Astrocyte (in vitro differentiated cells and primary cell): ENCODE measurements at regions not wholly inside any gene's neighbourhood (a gene's known extent, or its start where the extent isn't known, plus 50 kb on each side); places are given as distances from the start of the nearest gene placed in this dataset.

Experiments used
- DNase-seq: peaks from one replicate; pipeline ENCODE4 v3.0.0-alpha.2; 2010; ENCODE audit warnings: low read depth
- FAIRE-seq: peaks from 2 replicates; lab custom pipeline; 2011; peaks lifted over from hg19 to GRCh38; lab: Jason Lieb, UNC
- H2AFZ ChIP-seq: 2 replicates; pipeline ENCODE4 v1.6.0; 2012; ENCODE audit warnings: low read depth, low read length, inconsistent platforms
- H3K27ac ChIP-seq: 2 replicates; pipeline ENCODE4 v1.5.1; 2011; ENCODE audit warnings: low read depth, low read length, inconsistent platforms
- H3K27me3 ChIP-seq: 2 replicates; pipeline ENCODE4 v1.6.0; 2011; ENCODE audit warnings: low read length, inconsistent platforms; ENCODE audit not compliant: insufficient read depth
- H3K36me3 ChIP-seq: 2 replicates; pipeline ENCODE4 v1.5.1; 2011; ENCODE audit warnings: low read length, inconsistent platforms; ENCODE audit not compliant: insufficient read depth
- H3K4me1 ChIP-seq: 2 replicates; pipeline ENCODE4 v1.5.1; 2011; ENCODE audit warnings: low read length, inconsistent platforms; ENCODE audit not compliant: insufficient read depth
- H3K4me2 ChIP-seq: 2 replicates; pipeline ENCODE4 v1.6.0; 2012; ENCODE audit warnings: low read length, inconsistent platforms
- H3K4me3 ChIP-seq: 2 replicates; pipeline ENCODE4 v1.5.1; 2011; ENCODE audit warnings: low read depth, mild to moderate bottlenecking, low read length, inconsistent platforms; ENCODE audit not compliant: insufficient read depth
- H3K79me2 ChIP-seq: 2 replicates; pipeline ENCODE4 v1.6.0; 2012; ENCODE audit warnings: mild to moderate bottlenecking, low read length, inconsistent platforms; ENCODE audit not compliant: insufficient read depth
- H3K9ac ChIP-seq: 2 replicates; pipeline ENCODE4 v1.6.0; 2012; ENCODE audit warnings: mild to moderate bottlenecking, low read length, inconsistent platforms
- H3K9me3 ChIP-seq: 2 replicates; pipeline ENCODE4 v1.5.1; 2012; ENCODE audit warnings: low read depth, mild to moderate bottlenecking, low read length, inconsistent platforms; ENCODE audit not compliant: insufficient read depth
- H4K20me1 ChIP-seq: 2 replicates; pipeline ENCODE4 v1.6.0; 2012; ENCODE audit warnings: low read length, inconsistent platforms; ENCODE audit not compliant: insufficient read depth
- H3K27ac Mint-ChIP-seq: one replicate; pipeline ENCODE4 v1.8.0; 2021; ENCODE audit warnings: mild to moderate bottlenecking, mixed read lengths; ENCODE audit not compliant: unreplicated experiment
- H3K27me3 Mint-ChIP-seq: one replicate; pipeline ENCODE4 v1.8.0; 2021; ENCODE audit warnings: low read depth, mixed read lengths; ENCODE audit not compliant: unreplicated experiment
- H3K36me3 Mint-ChIP-seq: one replicate; pipeline ENCODE4 v1.8.0; 2021; ENCODE audit warnings: low read depth, mixed read lengths; ENCODE audit not compliant: unreplicated experiment
- H3K4me1 Mint-ChIP-seq: one replicate; pipeline ENCODE4 v1.8.0; 2021; ENCODE audit warnings: low read depth, mixed read lengths; ENCODE audit not compliant: unreplicated experiment
- H3K4me3 Mint-ChIP-seq: one replicate; pipeline ENCODE4 v1.8.0; 2021; ENCODE audit warnings: mild to moderate bottlenecking, moderate library complexity, mixed read lengths; ENCODE audit not compliant: unreplicated experiment
- H3K9me3 Mint-ChIP-seq: one replicate; pipeline ENCODE4 v1.8.0; 2021; ENCODE audit warnings: mild to moderate bottlenecking, mixed read lengths; ENCODE audit not compliant: unreplicated experiment
- CTCF ChIP-seq: IDR thresholded peaks from 2 replicates; pipeline ENCODE4 v1.5.1; 2011; ENCODE audit warnings: low read depth, mild to moderate bottlenecking, inconsistent platforms, low read length, moderate library complexity; ENCODE audit not compliant: insufficient read depth
- EZH2 ChIP-seq: IDR thresholded peaks from 2 replicates; pipeline ENCODE4 v1.6.1; 2012; ENCODE audit warnings: mild to moderate bottlenecking, low read length, inconsistent platforms; ENCODE audit not compliant: insufficient read depth

GRCh38 chr13:103835052-103835451, 768.8 kb upstream of the SLC10A2 start:
- Mint-ChIP-seq H3K27ac (no peak overlapping the region), H3K4me1 (peaks cover 9% of the 10 kb centered on the region), H3K36me3 (no peaks in the 10 kb centered on the region), H3K27me3 (no peaks in the 10 kb centered on the region), H3K4me3 (no peak overlapping the region), H3K9me3 (peaks cover 7% of the 10 kb centered on the region)
- no peak overlapping the region for H2AFZ ChIP-seq
- no peaks in the 10 kb centered on the region for H3K4me1 ChIP-seq
- no peaks in the 10 kb centered on the region for H4K20me1 ChIP-seq
- H3K79me2 ChIP-seq = no peaks in the 10 kb centered on the region
- H3K9ac ChIP-seq = no peak overlapping the region
- DNase-seq (no peak), FAIRE-seq (no peak)
- no peak overlapping the region for H3K4me2 ChIP-seq
- H3K36me3 ChIP-seq = no peaks in the 10 kb centered on the region
- no peaks in the 10 kb centered on the region for H3K9me3 ChIP-seq
- no peak overlapping the region for H3K4me3 ChIP-seq
- no peak overlapping the region for H3K27ac ChIP-seq
- H3K27me3 ChIP-seq = no peaks in the 10 kb centered on the region
- no peak for TF ChIP-seq EZH2
- no peak for TF ChIP-seq CTCF

GRCh38 chr13:103833294-103833852, 767.2 kb upstream of the SLC10A2 start:
- FAIRE-seq (no peak), DNase-seq (no peak)
- Histone ChIP-seq H3K36me3 (no peaks in the 10 kb centered on the region), H3K79me2 (no peaks in the 10 kb centered on the region), H2AFZ (no peak overlapping the region), H3K27me3 (no peaks in the 10 kb centered on the region), H3K9me3 (no peaks in the 10 kb centered on the region), H3K4me2 (no peak overlapping the region), H4K20me1 (no peaks in the 10 kb centered on the region), H3K27ac (no peak overlapping the region), H3K4me1 (no peaks in the 10 kb centered on the region), H3K4me3 (no peak overlapping the region), H3K9ac (no peak overlapping the region)
- Mint-ChIP-seq H3K27ac (no peak overlapping the region), H3K36me3 (no peaks in the 10 kb centered on the region), H3K4me3 (no peak overlapping the region), H3K27me3 (no peaks in the 10 kb centered on the region), H3K9me3 (peaks cover 8% of the 10 kb centered on the region), H3K4me1 (peaks cover 9% of the 10 kb centered on the region)
- TF ChIP-seq EZH2 (no peak), CTCF (no peak)

- Mint-ChIP-seq H3K4me3 (no peak overlapping the region), H3K27me3 (no peaks in the 10 kb centered on the region), H3K9me3 (peaks cover 2% of the 10 kb centered on the region), H3K36me3 (no peaks in the 10 kb centered on the region), H3K4me1 (no peaks in the 10 kb centered on the region), H3K27ac (no peak overlapping the region)
- no peak overlapping the region for H3K4me2 ChIP-seq
- H3K9me3 ChIP-seq = no peaks in the 10 kb centered on the region
- DNase-seq (peak; percentile 57), FAIRE-seq (no peak)
- TF ChIP-seq CTCF (no peak), EZH2 (no peak)
- H4K20me1 ChIP-seq = no peaks in the 10 kb centered on the region
- no peaks in the 10 kb centered on the region for H3K27me3 ChIP-seq
- no peak overlapping the region for H3K4me3 ChIP-seq
- H3K4me1 ChIP-seq = no peaks in the 10 kb centered on the region
- no peaks in the 10 kb centered on the region for H3K79me2 ChIP-seq
- H3K36me3 ChIP-seq = no peaks in the 10 kb centered on the region
- H3K9ac ChIP-seq = no peak overlapping the region
- H2AFZ ChIP-seq = peak overlapping the region; percentile 69
- H3K27ac ChIP-seq = no peak overlapping the region
These were observed 749.4 kb upstream of the SLC10A2 start for GRCh38 chr13:103815619-103816018.
